ENCODE measurements at regions not wholly inside any gene's neighbourhood (a gene's known extent, or its start where the extent isn't known, plus 50 kb on each side); places are given as distances from the start of the nearest gene placed in this dataset.

GRCh38 chr2:219830353-219830738 is 202.9 kb downstream of the SLC4A3 start:
- no peak overlapping the region for H3K4me3 ChIP-seq (ENCODE audit: low read depth, low read length)
- DNase-seq (ENCODE audit: low read depth): no peak
- TF ChIP-seq CTCF (conservative IDR thresholded peaks at IDR 0.05; ENCODE audit: low read depth, low read length): no peak

- no peak overlapping the region for H3K4me3 ChIP-seq (ENCODE audit: low read depth, low read length)
- TF ChIP-seq CTCF (conservative IDR thresholded peaks at IDR 0.05; ENCODE audit: low read depth, low read length): no peak
- DNase-seq (ENCODE audit: low read depth): no peak
Measured at GRCh38 chr2:219831957-219832356, 204.5 kb downstream of the SLC4A3 start.

- no peak for DNase-seq (ENCODE audit: low read depth)
- TF ChIP-seq CTCF (conservative IDR thresholded peaks at IDR 0.05; ENCODE audit: low read depth, low read length): no peak
- H3K4me3 ChIP-seq (ENCODE audit: low read depth, low read length): no peak overlapping the region
Measured at GRCh38 chr2:219832904-219833303, 205.5 kb downstream of the SLC4A3 start.

- TF ChIP-seq CTCF (conservative IDR thresholded peaks at IDR 0.05; ENCODE audit: low read depth, low read length): no peak
- no peak overlapping the region for H3K4me3 ChIP-seq (ENCODE audit: low read depth, low read length)
- no peak for DNase-seq (ENCODE audit: low read depth)
Measured at GRCh38 chr2:219835493-219835892, 208.1 kb downstream of the SLC4A3 start.

- no peak for DNase-seq (ENCODE audit: low read depth)
- H3K4me3 ChIP-seq (ENCODE audit: low read depth, low read length): no peak overlapping the region
- peak; percentile 36 for TF ChIP-seq CTCF (conservative IDR thresholded peaks at IDR 0.05; ENCODE audit: low read depth, low read length)
Measured at GRCh38 chr2:219836647-219837177, 209.3 kb downstream of the SLC4A3 start.

GRCh38 chr2:219844401-219845091 is 217.1 kb downstream of the SLC4A3 start:
- DNase-seq (ENCODE audit: low read depth): no peak
- no peak for TF ChIP-seq CTCF (conservative IDR thresholded peaks at IDR 0.05; ENCODE audit: low read depth, low read length)
- no peak overlapping the region for H3K4me3 ChIP-seq (ENCODE audit: low read depth, low read length)

- no peak for DNase-seq (ENCODE audit: low read depth)
- TF ChIP-seq CTCF (conservative IDR thresholded peaks at IDR 0.05; ENCODE audit: low read depth, low read length): no peak
- no peak overlapping the region for H3K4me3 ChIP-seq (ENCODE audit: low read depth, low read length)
Measured at GRCh38 chr2:219848882-219849281, 221.5 kb downstream of the SLC4A3 start.
